G401.6 (cell line): ENCODE measurements at regions not wholly inside any gene's neighbourhood (a gene's known extent, or its start where the extent isn't known, plus 50 kb on each side); places are given as distances from the start of the nearest gene placed in this dataset.
A peak's percentile ranks its signal among the peaks of the same experiment; 100 is the strongest.
"Not testable (repeated sequence)": the region's sequence is repeated elsewhere in the genome, so short reads cannot be mapped to it uniquely, and the experiment has no call there.

Experiments used
- FAIRE-seq: peaks from 2 replicates; lab custom pipeline; 2012; peaks lifted over from hg19 to GRCh38; lab: Jason Lieb, UNC

DNA sequence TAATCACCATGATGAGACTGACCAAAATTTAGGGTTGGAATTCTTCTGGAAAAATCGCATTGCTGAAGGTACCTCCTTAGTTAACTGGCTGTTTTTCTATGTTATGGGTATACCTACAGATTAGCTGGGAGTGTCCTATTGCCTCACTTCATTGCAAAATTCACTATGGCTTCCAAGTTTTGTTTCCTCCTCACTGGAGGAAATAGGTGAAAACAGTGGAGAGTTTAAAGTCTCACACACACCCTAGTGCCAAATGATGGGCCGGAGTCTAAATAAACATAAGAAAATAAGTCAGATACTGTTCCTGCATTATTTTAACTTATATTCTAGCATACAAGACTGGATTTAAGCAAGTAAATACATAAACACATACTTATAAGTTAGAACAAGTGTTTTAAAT is 98.2 kb downstream of the AHR start:
- no peak for FAIRE-seq

DNA sequence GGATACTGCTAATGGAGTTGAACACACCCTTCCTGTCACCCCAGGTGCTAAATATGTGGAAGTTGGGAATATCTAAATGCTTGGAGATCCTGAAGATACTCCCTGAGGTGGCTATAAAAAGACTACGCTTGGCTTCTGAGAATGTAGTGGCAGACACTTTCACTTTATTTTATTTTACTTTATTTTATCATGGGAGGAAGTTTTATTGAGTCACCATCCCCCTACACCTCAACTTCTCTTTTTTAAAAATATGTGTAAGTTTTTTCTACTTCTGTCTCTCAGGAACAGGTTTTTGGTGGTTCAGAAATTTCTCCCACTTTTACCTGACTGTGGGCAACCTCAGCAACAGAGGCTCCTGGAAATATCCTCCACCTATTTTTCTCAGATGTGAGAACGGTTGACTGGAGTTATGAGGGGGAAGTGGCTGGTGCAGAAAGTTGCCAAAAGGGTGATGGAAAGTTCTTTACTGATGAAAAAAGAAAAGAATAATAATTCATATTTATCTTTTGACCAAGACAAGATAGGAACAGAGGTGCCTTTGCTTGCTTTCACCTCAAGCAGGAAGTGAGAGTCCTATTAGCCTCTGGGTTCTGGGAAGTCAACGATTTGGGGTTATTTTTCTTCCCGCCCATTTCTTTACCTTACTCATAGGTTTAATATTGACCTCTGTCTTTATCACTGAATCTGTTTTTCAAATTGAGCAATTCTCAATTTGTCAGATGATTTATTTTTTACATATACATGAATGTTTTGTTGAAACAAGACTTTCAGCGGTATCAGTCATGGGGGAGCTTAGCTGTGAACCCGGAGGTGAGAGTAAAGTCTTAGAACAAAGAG is 103.6 kb downstream of the AHR start:
- FAIRE-seq = no peak

DNA sequence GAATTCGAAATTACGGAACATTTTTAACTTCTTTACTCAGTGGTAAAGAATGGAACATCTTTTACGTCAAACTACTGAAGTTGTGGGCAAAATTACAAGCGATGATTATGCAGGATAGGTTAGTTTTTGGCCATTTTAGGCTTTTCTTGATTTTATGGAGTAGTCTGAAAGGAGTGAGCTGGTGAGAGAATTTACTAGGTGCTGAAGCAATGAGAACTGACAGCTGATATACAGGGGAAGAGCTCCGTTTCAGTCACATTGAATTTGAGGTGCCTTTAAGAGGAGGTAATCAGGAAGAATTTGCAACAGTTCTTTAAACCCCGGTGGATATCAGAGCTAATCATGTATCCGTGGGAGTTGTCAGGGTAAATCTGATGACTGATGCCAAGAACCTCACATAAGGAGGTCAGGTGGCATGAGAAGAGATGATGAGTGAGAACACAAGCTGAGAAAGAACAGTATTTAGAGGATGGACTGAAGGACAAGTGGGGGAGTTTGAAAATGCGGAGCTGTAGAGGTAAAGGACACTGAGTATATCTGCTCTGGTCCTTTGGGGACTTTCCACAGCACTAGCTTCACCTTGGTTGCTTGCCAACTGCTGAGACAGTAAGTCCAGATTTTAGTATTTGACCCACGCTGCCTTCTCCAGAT is 104.3 kb downstream of the AHR start:
- FAIRE-seq = no peak

DNA sequence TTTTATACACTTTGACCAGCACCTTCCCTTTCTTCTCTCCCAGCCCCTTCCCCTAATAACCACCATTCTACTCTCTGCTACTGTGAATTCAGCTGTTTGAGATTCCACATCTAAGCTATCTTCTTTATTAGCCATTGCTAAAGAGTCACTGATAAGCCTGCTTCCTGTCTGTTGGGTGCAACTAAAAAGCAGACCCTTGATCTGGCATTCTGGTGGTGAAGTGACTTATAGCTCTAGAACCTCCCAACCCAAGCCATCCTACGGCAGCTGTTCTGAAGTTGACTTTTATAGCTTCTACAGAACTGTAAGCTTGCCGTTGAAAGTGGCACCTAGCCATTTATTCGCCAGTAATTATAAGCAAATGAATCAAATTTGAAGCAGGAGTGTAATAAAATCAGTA is 105.6 kb downstream of the AHR start:
- no peak for FAIRE-seq

DNA sequence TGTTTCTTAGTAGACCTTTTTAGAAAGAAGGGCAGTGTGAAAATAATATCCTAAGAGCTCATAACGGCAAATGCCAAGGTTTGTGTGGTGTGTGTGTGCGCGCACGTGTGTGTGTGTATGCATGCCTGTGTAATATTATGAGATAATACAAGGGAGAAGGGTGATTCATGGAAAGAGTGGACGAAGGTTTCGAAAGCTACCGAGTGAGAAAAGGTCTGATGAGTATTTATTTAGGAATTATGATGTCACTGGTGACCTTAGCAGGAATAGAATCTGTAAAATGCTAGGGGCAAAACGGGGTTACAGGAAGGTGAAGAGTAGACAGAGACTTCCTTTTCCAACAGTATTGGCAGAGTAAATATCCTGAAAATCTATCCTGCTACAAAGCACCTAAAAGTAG is 107.3 kb downstream of the AHR start:
- FAIRE-seq = no peak

DNA sequence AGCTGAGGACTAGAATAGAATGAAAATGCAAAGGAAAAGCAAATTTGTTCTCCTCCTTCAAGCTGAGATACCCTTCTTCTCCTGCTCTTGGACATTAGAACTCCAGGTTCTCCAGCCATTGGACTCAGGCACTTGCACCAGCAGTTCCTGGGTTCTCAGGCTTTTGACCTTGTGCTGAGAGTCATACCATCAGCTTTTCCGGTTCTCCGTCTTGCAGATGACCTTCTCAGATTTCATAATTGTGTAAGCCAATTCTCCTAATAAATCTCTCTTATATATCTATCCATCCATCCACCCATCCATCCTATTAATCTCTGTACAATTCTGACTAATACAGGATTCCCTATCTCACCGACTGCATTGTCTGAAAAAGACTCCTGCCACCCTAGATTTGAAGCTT is 108.3 kb downstream of the AHR start:
- no peak for FAIRE-seq

DNA sequence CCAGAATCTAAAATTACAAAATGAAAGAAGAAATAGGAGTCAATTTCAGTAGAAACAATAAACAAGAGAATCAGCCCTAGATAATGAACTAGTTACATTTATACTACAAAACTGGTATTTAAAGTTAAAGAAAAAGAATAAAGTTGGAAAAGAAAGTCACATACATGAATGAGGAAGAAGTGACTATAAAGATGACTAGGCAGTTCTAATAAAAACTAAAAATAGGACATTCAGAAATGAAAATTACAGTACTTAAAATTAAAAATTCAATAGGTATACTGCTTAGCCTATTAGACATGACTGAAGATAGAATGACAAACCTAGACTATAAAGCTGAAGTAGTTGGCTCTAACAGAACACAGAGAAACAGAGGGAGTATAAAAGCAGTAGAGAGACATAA is 108.8 kb downstream of the AHR start:
- FAIRE-seq = no peak

DNA sequence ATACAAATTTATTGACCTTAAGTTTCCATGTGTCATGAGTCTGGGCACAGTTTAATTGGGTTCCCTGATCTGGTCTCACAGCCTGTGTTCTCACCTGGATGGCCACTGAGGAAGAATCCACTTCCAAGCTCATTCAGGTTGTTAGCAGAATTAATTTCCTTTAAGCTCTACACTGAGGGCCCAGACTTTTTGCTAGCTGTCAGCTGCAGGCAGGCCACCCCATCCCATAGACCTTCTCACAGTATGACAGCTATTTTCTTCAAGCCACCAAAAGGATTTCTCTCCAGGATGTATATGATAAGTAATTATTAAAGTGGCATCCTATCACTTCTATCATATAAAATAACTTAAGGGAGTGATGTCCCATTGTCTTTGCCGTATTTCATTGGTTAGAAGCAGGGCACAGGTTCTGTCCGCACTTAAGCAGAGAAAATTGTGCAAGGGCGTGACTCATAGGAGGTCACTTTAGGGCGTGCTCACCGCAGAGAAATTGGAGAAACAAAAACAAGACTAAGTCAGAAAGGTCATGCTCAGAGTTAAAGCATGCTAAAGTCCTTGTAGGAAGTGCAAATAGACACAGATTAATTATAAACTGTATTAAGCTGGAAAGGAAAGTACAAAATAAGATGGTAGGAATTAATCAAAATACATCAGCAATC is 109.9 kb downstream of the AHR start:
- FAIRE-seq = no peak

DNA sequence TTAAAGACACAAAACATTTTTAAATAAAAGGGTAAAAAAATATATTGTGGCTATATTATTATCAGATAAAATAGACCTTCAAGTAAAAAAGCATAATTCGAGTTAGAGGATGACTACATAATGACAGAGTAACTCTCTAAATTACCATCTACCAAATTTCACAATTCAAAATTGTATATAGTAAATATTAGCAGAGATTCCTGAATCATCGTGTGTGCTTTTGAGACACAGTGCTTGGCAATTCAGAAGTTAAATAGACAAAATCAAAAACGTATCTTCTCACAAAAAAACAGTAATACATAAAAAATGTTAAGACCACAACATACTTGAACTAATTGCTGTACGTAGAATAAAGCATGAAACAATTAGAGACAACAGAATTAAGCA is 110.4 kb downstream of the AHR start:
- FAIRE-seq = peak; percentile 19

DNA sequence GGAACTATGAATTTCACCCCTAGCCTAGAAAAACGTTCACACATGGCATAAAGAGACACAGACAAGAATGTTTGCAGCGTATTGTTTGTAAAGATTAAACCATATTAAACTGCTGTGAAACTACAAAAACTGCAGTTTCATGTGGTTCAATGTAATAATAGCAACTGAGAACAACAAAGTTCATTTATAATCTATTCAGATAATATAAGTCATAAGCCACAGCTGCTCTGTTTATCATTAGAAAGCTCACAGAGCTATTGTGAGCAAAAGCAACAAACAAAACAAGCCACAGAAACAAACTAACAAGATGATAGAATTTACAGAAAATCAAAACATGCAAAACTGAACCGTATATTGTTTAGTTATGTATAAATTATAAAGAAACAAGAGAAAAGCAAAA is 113.5 kb downstream of the AHR start:
- FAIRE-seq = no peak

DNA sequence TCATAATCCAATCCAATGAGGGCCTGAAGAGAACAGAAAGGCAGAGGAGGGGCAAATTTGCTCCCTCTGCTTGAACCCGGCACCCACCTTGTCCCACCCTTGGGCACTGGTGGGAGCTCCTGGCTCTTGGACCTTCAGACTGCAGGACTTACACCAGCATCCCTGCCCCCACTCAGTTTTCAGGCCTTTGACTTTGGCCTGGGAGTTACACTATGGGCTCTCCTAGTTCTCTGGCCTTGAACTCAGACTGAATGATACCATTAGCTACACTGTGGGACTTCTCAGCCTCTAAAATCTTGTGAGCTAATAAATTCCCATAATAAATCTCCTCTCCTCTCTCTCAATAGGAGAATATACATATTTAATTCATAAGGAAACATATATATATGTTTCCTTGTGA is 114.4 kb downstream of the AHR start:
- no peak for FAIRE-seq

DNA sequence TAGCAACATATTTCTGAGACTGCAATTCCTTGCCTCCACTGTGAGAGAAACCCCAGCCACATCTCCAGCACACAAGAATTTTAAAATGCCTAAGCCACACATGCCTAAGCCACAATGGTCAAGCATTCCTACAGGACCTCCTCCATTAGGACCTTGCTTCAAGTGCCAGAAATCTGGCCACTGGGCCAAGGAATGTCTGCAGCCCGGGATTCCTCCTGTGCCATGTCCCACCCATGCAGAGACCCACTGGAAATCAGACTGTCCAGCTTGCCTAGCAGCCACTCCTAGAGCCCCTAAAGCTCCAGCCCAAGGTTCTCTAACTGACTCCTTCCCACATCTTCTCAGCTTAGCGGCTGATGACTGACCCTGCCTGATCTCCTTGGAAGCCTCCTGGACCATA is 117.5 kb downstream of the AHR start:
- FAIRE-seq = no peak

DNA sequence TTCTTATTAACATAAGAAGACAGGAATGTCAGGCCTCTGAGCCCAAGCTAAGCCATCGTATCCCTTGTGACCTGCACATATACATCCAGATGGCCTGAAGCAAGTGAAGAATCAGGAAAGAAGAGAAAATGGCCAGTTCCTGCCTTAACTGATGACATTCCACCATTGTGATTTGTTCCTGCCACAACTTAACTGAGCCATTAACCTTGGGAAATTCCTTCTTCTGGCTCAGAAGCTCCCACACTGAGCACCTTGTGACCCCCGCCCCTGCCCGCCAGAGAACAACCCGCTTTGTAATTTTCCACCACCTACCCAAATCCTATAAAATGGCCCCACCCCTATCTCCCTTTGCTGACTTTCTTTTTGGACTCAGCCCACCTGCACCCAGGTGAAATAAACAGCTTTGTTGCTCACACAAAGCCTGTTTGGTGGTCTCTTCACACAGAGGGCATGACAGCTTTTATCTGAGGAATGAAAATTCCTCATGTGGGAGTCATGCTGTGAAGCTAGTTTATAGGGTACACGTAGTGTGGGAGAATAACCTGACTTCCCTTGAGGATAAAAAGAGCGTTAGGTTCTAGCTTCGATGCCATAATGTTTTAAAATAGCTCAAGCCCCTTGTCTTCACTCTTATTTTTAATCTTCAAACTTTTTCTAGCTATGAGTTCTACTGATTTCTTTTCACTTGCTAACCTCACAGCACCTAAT is 122.0 kb downstream of the AHR start:
- not testable (repeated sequence) for FAIRE-seq

DNA sequence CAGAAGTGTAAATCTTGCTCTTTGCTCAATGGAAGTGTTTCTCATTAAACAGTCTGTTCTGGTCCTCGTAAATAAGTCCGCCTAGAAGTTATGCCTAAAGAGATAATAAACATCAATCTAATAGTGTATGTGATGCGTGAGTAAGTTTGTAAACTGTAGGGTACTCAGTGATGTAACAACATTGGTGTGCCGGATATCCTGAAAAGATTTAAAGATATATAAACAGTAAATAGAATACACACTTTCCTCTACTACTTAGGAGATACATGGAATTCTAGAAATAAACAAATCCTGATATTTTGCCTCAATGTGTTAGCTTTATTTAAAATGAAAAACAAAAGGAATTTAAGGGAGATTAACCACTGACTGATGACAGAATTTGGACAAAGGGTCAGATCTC is 123.5 kb downstream of the AHR start:
- FAIRE-seq = no peak

DNA sequence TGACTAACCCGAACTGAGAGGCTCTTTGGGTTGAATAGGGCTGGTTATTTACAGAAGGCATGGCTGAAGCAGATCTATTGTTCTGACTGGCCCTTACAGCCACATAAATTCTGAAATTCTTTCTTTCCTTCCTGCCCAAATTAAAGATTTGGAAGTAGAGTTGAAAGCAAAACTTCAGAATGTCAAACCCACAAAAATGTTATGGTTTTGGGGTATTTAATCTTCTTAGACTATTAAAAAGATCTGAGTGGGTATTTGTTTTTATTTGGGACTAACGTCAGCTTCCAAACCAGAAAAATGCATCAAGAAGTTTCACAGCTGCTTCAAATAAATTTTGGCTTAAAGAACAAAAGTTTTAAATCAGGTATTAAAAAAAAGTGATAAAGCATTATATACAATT is 124.5 kb downstream of the AHR start:
- no peak for FAIRE-seq

DNA sequence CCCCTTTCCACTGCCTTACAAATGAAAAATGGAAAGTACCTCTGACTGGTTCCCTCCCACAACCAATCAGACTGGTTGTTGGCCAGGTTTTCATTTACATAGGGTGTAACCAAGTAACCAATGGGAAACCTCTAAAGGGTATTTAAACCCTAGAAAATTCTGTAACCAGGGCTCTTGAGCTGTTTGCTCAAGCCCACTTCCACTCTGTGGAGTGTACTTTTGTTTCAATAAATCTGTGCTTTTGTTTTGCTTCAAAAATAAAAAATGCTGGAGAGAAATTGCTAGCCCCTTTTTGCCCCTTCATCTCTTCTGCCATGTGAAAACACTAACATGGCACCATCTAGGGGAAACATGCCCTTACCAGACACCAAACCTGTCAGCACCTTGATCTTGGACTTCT is 129.5 kb downstream of the AHR start:
- no peak for FAIRE-seq

DNA sequence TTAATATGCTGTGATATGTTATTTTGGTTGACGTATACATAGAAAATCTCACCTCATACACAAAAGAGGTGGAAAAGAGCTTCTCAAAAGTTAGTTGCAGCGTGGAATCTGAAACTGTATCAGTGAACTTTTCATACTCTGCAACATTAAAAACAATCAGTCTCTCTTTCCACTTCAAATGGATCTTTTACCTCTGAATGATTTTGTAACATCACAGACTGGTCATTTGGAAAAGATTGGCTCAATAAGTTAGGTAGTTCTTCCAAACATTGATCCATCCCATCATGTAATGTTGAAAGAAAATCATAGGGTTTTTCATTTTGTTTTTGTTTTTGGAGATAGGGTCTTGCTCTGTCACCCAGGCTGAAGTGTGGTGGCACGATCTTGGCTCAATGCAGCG is 131.1 kb downstream of the AHR start:
- no peak for FAIRE-seq

DNA sequence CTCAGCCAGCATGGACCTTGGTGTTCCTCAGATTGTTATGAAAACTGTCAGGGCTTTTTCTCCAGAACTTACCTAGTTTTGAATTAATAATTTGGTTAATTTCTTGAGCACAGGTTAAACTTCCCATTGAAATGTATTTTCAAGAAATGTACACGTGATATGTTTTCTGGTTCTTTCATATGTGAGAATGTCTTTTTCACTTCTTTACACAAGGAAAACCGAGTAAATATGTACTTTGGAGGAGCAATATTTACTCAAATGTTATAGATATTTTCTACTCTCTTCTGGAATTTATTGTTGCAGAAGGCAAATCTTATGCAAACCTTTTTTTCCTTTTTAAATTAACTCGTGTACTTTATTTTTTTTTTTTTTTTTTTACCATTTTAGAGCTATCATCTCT is 134.3 kb downstream of the AHR start:
- FAIRE-seq = no peak

DNA sequence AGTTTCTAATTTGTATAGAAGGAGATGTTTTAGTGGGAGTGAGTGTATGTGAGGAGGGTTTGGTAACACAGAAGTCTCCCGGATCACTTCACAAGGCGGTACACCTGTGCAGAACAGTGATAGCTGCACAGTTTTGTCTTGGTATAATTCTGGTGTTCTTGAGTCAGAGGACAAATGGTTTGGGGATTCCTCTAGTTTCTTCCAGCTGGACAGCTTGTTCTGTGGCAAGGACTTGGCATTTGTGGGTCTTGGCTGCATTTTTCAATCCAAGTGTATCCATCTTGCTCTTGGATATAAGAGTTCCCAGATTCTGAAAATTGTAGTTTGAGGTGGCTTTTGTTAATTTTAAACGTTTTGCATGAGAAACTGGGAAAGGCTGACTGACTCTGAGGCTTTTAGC is 135.7 kb downstream of the AHR start:
- no peak for FAIRE-seq

DNA sequence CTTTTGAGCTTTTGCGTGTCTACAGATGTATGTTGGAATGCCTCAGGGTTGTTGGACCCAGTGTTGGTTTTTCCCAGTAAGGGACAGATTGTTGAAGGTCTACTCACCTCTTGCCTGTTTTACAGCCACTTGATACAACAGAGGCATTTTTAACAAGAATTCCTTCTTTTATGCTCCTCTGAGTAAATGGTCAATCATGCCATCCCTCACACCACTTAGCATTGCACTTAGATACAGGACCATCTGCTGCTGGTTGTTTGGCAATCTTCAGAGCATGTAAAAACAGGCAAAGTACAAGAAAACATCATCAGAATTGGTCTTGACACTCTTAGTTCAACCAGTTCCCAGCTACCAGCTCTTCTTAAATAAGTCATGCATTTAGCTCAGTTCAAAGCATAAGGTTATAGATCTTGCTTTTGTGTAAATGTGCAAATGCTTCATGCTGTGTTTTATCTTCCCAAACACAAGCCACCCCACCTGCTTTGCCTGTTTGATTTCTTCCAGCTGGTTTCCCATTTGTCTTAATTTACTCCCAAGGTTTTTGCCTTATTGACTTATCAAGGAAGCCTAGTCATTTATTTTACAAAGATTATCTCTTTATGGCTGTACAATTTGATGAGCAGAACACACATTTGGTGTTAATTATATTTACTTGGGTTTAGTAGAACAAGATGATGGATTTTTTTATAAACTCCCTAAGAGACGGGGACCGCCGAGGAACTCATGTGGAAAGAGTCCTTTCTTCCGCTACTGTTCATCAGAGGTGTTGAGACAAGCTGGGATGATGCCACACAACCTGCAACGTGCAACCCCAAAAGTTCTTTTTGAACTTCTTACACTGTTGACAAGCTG is 136.6 kb downstream of the AHR start:
- FAIRE-seq = no peak

DNA sequence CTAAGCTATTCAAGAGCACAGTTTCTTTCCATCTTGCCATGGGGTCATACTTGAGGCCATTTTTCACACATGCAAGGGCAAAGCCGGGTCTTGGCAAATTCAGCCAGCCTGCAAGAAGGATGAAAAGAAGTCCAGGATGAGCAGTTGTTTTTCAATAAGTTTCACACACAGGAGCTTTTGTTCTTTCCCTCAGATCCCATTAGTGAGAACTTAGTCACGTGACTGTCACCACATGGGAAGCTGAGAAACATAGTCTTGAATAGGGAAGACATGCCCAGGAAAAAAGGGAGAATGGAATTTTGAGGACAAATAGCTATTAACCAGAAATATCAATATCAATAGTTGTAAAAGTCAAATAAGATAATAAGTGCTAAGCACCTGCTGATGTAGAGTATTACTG is 137.7 kb downstream of the AHR start:
- FAIRE-seq = no peak

DNA sequence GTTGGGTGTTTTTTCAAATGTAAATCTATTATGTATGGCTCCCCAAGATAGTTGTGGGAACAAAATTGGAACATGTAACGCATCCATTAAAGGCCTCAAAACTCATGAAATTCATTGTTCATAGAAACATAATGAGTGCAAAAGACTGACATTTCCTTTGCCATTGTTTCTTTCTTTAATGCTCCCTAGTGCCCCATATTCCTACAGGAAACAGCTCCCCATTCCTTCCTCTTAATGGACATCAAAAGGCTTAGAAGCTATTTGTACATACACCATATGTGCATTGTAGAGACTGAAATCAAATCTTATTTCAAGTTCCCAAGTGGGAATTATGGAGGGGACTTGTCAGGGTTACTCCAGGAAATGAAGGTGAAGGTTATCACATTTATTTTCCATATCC is 139.1 kb downstream of the AHR start:
- FAIRE-seq = no peak
